ENCODE measurements at regions not wholly inside any gene's neighbourhood (a gene's known extent, or its start where the extent isn't known, plus 50 kb on each side); places are given as distances from the start of the nearest gene placed in this dataset.

DNA sequence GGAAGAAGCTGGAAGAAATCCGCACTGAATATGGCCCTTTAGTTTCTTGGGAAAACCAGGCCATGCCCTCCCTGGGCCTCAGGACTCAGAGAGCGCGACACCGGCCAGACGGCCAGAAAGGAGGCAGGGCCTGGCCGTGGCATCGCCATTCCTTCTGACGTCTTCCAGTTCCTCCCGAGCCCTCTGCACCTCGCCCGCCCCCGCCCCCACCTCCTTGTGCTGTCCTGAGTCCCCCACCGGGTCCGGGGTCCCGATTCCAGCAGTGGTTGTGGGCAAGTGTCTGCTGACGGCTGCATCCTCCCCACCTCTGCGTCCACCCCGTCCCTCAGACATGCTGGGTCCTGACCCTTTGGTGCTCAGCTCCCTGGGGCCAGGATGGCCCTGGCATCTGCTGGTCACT is 312.1 kb upstream of the SHH start:
- Histone ChIP-seq H3K9me3 (no peaks in the 10 kb centered on the region), H3K36me3 (no peaks in the 10 kb centered on the region), H3K4me1 (no peaks in the 10 kb centered on the region), H3K27me3 (peaks cover 0 to 7% (median 0%) of the 10 kb centered on the region in 7 donors), H3K4me3 (no peak overlapping the region), H3K27ac (no peak overlapping the region)
- DNase-seq: no peak
- WGBS, 2 donors: 83 to 84% methylated on average over 18 of the region's 18 CpGs
- TF ChIP-seq CTCF (IDR thresholded peaks at IDR 0.05): no peak
- ATAC-seq: no peak
- intact Hi-C loops (cut with DNase I): no loop called here

DNA sequence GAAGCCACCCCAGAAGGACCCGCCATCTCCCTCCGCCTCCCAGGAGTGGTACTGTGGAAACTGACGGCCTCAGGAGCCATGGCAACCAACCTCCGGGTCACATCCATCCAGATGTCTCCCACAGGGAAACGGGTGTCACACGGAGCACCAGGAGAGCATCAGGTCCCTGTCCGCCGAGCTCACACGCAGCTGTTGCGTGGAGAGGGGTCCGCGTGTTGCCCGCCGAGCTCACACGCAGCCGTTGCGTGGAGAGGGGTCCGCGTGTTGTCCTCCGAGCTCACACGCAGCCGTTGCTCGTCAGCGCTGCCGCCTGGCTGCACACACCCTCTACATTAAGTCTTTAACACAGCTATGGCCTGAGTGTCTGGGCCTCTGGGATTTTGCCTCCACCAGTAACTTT is 311.1 kb upstream of the SHH start:
- TF ChIP-seq CTCF (IDR thresholded peaks at IDR 0.05): no peak
- Histone ChIP-seq H3K27ac (no peak overlapping the region), H3K4me1 (no peaks in the 10 kb centered on the region), H3K9me3 (no peaks in the 10 kb centered on the region), H3K4me3 (no peak overlapping the region), H3K36me3 (no peaks in the 10 kb centered on the region), H3K27me3 (peaks cover 0 to 7% (median 0%) of the 10 kb centered on the region in 7 donors)
- intact Hi-C loops (cut with DNase I): no loop called here
- no peak for DNase-seq
- 92 to 94% methylated on average over 25 of the region's 25 CpGs for WGBS, 2 donors
- ATAC-seq: no peak

DNA sequence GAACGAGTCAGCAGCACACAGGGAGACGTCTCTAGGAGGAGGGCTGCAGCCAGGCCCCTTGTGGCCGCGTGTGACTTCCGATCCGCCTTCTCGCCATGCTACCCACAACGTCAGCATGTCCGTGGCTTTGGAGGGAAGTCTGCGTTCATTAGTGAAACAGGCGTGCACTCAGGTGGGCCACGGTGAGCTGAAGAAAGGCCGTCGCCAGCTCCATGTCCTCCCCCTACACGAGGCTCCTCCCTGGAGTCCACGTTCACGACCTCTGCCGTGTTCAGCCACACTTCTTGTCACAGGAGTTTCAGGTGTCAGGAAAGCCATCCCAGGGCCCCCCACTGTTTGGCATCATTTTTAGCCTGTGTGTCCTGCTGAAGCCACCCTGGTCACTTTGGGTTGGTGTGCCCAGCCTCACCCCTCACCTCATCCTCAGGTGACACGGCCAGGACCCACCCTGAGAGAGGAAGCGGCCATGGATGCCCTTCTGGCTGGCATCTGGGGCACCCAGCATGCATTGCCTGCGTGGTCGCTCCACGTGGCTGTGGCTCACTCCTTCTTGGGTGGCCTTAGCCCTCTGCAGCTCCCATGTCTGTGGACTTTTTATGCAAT is 310.6 kb upstream of the SHH start:
- H3K27ac ChIP-seq: no peak overlapping the region
- H3K9me3 ChIP-seq: no peaks in the 10 kb centered on the region
- TF ChIP-seq CTCF (IDR thresholded peaks at IDR 0.05): no peak
- no peak for DNase-seq
- H3K4me1 ChIP-seq: no peaks in the 10 kb centered on the region
- no peak for ATAC-seq
- peaks cover 0 to 7% (median 0%) of the 10 kb centered on the region in 7 donors for H3K27me3 ChIP-seq
- H3K4me3 ChIP-seq: no peak overlapping the region
- 81 to 87% methylated on average over 23 of the region's 23 CpGs for WGBS, 2 donors
- no peaks in the 10 kb centered on the region for H3K36me3 ChIP-seq
- intact Hi-C loops (cut with DNase I): no loop called here

GRCh38 chr7:156121956-156122355 is 309.7 kb upstream of the SHH start:
- no peak for DNase-seq
- intact Hi-C loops (cut with DNase I): no loop called here
- WGBS, 2 donors: 86 to 88% methylated on average over 17 of the region's 17 CpGs

More at GRCh38 chr7:156121956-156122355, 309.7 kb upstream of the SHH start:
- H3K4me3 ChIP-seq: no peak overlapping the region
- no peak overlapping the region for H3K27ac ChIP-seq
- H3K9me3 ChIP-seq: no peaks in the 10 kb centered on the region
- no peak for TF ChIP-seq CTCF (IDR thresholded peaks at IDR 0.05)
- H3K27me3 ChIP-seq: peaks cover 0 to 7% (median 0%) of the 10 kb centered on the region in 7 donors
- H3K36me3 ChIP-seq: no peaks in the 10 kb centered on the region
- no peak for ATAC-seq
- H3K4me1 ChIP-seq: no peaks in the 10 kb centered on the region

Data from heart right ventricle (tissue), 16 donors.